Natural killer cell (primary cell): ENCODE measurements at regions not wholly inside any gene's neighbourhood (a gene's known extent, or its start where the extent isn't known, plus 50 kb on each side); places are given as distances from the start of the nearest gene placed in this dataset.
A peak's percentile ranks its signal among the peaks of the same experiment; 100 is the strongest.

ENCODE experiments used
- ATAC-seq, 3 donors: fragments of 150-1000 bp in 2 of 3; fragments of 200-7000 bp in 1 of 3; cut with Tn5 transposase; 1 replicate in 1 of 3; 2 replicates in 2 of 3; pipeline ENCODE4 v1.10.0; 2021; ENCODE audit warnings: mild to moderate bottlenecking in 2 of 3, moderate library complexity in 2 of 3
- DNase-seq, 2 donors: peaks; one replicate each; pipeline versions ENCODE4 v3.0.0 to v3.0.0-alpha.2; 2013 to 2021; ENCODE audit warnings: mixed read lengths in 1 of 2
- H3K27ac ChIP-seq: one replicate; pipeline ENCODE4 v1.5.1; 2013; ENCODE audit warnings: mild to moderate bottlenecking, low read length
- H3K27me3 ChIP-seq: one replicate; pipeline ENCODE4 v1.6.1; 2013; ENCODE audit warnings: low read length; ENCODE audit not compliant: control insufficient read depth, insufficient read depth
- H3K36me3 ChIP-seq: one replicate; pipeline ENCODE4 v1.6.1; 2013; ENCODE audit warnings: low read length; ENCODE audit not compliant: control insufficient read depth, insufficient read depth
- H3K4me1 ChIP-seq: one replicate; pipeline ENCODE4 v1.6.1; 2013; ENCODE audit warnings: low read length; ENCODE audit not compliant: control insufficient read depth, insufficient read depth
- H3K4me3 ChIP-seq: one replicate; pipeline ENCODE4 v1.5.1; 2013; ENCODE audit warnings: low read length
- H3K9me3 ChIP-seq: one replicate; pipeline ENCODE4 v1.6.1; 2013; ENCODE audit warnings: low read length; ENCODE audit not compliant: control insufficient read depth, insufficient read depth
- H3K27ac Mint-ChIP-seq, 2 donors: one replicate each; pipeline ENCODE4 v1.8.0; 2022; ENCODE audit warnings: mild to moderate bottlenecking in 2 of 2, mixed read lengths in 2 of 2, moderate library complexity in 1 of 2
- H3K27me3 Mint-ChIP-seq, 2 donors: one replicate each; pipeline ENCODE4 v1.8.0; 2022; ENCODE audit warnings: low read depth in 2 of 2, mixed read lengths in 2 of 2
- H3K36me3 Mint-ChIP-seq: one replicate; pipeline ENCODE4 v1.8.0; 2022; ENCODE audit warnings: mixed read lengths
- H3K4me1 Mint-ChIP-seq, 2 donors: one replicate each; pipeline ENCODE4 v1.8.0; 2022; ENCODE audit warnings: mixed read lengths in 2 of 2
- H3K4me3 Mint-ChIP-seq: one replicate; pipeline ENCODE4 v1.8.0; 2022; ENCODE audit warnings: mild to moderate bottlenecking, moderate library complexity, mixed read lengths
- H3K9me3 Mint-ChIP-seq, 2 donors: one replicate each; pipeline ENCODE4 v1.8.0; 2022; ENCODE audit warnings: mixed read lengths in 2 of 2
- WGBS: methylation state at CpG from one replicate; pipeline ENCODE4 v1.1.7; 2013; ENCODE audit warnings: missing lambda C conversion rate; ENCODE audit not compliant: insufficient coverage; 5-methylcytosine and 5-hydroxymethylcytosine counted together
- intact Hi-C: fragments of 100-400 bp; cut with micrococcal nuclease; formaldehyde crosslinking; loops from one replicate; pipeline ENCODE4 v1.14.2; 2022
- TF ChIP-seq, protein P1 (sequence below): fragments of 200-600 bp; IDR thresholded peaks from one replicate; pipeline ENCODE4 v1.8.0; 2022; ENCODE audit warnings: antibody characterized with exemption

DNA sequence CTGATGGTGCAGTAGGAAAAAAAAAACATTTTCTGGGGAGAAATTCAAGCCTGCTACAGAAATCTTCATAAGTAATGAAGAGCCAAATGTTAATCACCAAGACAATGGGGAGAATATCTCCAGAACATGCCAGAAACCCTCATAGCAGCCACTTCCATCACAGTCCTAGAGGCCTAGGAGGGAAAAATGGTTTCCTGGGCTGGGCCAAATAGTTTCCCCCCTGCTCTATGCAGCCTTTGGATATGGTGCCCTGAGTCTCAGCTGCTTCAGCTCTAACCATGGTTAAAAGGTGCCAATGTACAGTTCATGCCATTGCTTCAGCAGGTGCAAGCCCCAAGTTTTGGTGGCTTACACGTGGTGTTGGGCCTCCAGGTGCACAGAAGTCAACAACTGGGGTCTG, 113.1 kb downstream of the ZNF648 start:
- Histone ChIP-seq H3K4me3 (no peak overlapping the region), H3K27me3 (no peaks in the 10 kb centered on the region), H3K4me1 (no peaks in the 10 kb centered on the region), H3K9me3 (no peaks in the 10 kb centered on the region), H3K36me3 (no peaks in the 10 kb centered on the region), H3K27ac (no peak overlapping the region)
- DNase-seq (no peak), ATAC-seq (no peak)
- 46% methylated on average over 1 of the region's 1 CpG for WGBS
- H3K36me3 Mint-ChIP-seq = no peaks in the 10 kb centered on the region
- no peak overlapping the region for H3K27ac Mint-ChIP-seq
- peaks cover 3 to 8% of the 10 kb centered on the region in 2 donors for H3K9me3 Mint-ChIP-seq
- no peak overlapping the region for H3K4me3 Mint-ChIP-seq
- TF ChIP-seq, protein P1, sequence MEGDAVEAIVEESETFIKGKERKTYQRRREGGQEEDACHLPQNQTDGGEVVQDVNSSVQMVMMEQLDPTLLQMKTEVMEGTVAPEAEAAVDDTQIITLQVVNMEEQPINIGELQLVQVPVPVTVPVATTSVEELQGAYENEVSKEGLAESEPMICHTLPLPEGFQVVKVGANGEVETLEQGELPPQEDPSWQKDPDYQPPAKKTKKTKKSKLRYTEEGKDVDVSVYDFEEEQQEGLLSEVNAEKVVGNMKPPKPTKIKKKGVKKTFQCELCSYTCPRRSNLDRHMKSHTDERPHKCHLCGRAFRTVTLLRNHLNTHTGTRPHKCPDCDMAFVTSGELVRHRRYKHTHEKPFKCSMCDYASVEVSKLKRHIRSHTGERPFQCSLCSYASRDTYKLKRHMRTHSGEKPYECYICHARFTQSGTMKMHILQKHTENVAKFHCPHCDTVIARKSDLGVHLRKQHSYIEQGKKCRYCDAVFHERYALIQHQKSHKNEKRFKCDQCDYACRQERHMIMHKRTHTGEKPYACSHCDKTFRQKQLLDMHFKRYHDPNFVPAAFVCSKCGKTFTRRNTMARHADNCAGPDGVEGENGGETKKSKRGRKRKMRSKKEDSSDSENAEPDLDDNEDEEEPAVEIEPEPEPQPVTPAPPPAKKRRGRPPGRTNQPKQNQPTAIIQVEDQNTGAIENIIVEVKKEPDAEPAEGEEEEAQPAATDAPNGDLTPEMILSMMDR = no peak
- H3K27me3 Mint-ChIP-seq = peaks cover 2 to 9% of the 10 kb centered on the region in 2 donors
- intact Hi-C loops = no loop called here
- H3K4me1 Mint-ChIP-seq = no peaks in the 10 kb centered on the region

DNA sequence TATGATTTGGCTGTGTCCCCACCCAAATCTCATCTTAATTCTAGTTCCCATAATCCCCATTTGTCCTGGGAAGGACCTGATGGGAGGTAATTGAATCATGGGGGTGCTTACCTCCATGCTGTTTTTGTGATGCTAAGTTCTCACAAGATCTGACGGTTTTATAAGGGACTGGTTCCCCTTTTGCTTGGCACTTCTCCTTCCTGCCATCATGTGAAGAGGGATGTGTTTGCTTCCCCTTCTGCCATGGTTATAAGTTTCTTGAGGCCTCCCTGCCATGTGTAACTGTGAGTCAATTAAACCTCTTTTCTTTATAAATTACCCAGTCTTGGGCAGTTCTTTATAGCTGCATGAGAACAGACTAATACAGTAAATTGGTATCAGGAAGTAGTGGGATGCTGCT, 114.1 kb downstream of the ZNF648 start:
- DNase-seq = no peak
- Histone ChIP-seq H3K4me1 (no peaks in the 10 kb centered on the region), H3K36me3 (no peaks in the 10 kb centered on the region), H3K9me3 (no peaks in the 10 kb centered on the region), H3K4me3 (no peak overlapping the region), H3K27me3 (peaks cover 2% of the 10 kb centered on the region), H3K27ac (no peak overlapping the region)
- Mint-ChIP-seq H3K27me3 (peaks cover 2 to 9% of the 10 kb centered on the region in 2 donors), H3K4me3 (no peak overlapping the region), H3K27ac (no peak overlapping the region), H3K4me1 (no peaks in the 10 kb centered on the region), H3K9me3 (peaks cover 3 to 8% of the 10 kb centered on the region in 2 donors), H3K36me3 (no peaks in the 10 kb centered on the region)
- ATAC-seq = no peak
- intact Hi-C loops = no loop called here
- 0% methylated on average over 1 of the region's 1 CpG for WGBS
- TF ChIP-seq, protein P1 = no peak

- Histone ChIP-seq H3K4me3 (no peak overlapping the region), H3K36me3 (no peaks in the 10 kb centered on the region), H3K27ac (no peak overlapping the region), H3K9me3 (no peaks in the 10 kb centered on the region), H3K27me3 (no peaks in the 10 kb centered on the region), H3K4me1 (no peaks in the 10 kb centered on the region)
- WGBS = 25% methylated on average over 7 of the region's 9 CpGs
- no peaks in the 10 kb centered on the region for H3K36me3 Mint-ChIP-seq
- peak in 1 of 3 donors; percentile 32 for ATAC-seq
- TF ChIP-seq, protein P1 = no peak
- intact Hi-C loops = no loop called here
- no peak overlapping the region for H3K4me3 Mint-ChIP-seq
- H3K27me3 Mint-ChIP-seq = no peaks in the 10 kb centered on the region
- no peaks in the 10 kb centered on the region for H3K9me3 Mint-ChIP-seq
- peak in 1 of 2 donors; percentile 54 for DNase-seq
- no peaks in the 10 kb centered on the region for H3K4me1 Mint-ChIP-seq
- no peak overlapping the region for H3K27ac Mint-ChIP-seq
These were observed 124.5 kb downstream of the ZNF648 start for GRCh38 chr1:181936768-181937581.

GRCh38 chr1:181936269-181936668, 125.2 kb downstream of the ZNF648 start:
- DNase-seq (no peak), ATAC-seq (no peak)
- intact Hi-C loops = no loop called here
- Mint-ChIP-seq H3K9me3 (no peaks in the 10 kb centered on the region), H3K27me3 (no peaks in the 10 kb centered on the region), H3K4me1 (no peaks in the 10 kb centered on the region), H3K27ac (no peak overlapping the region), H3K36me3 (no peaks in the 10 kb centered on the region), H3K4me3 (no peak overlapping the region)
- no peaks in the 10 kb centered on the region for H3K27me3 ChIP-seq
- H3K4me1 ChIP-seq = no peaks in the 10 kb centered on the region
- 92% methylated on average over 2 of the region's 2 CpGs for WGBS
- H3K4me3 ChIP-seq = no peak overlapping the region
- H3K36me3 ChIP-seq = no peaks in the 10 kb centered on the region
- TF ChIP-seq, protein P1 = no peak
- H3K27ac ChIP-seq = no peak overlapping the region
- H3K9me3 ChIP-seq = no peaks in the 10 kb centered on the region
